ENCODE measurements at regions not wholly inside any gene's neighbourhood (a gene's known extent, or its start where the extent isn't known, plus 50 kb on each side); places are given as distances from the start of the nearest gene placed in this dataset.

DNA sequence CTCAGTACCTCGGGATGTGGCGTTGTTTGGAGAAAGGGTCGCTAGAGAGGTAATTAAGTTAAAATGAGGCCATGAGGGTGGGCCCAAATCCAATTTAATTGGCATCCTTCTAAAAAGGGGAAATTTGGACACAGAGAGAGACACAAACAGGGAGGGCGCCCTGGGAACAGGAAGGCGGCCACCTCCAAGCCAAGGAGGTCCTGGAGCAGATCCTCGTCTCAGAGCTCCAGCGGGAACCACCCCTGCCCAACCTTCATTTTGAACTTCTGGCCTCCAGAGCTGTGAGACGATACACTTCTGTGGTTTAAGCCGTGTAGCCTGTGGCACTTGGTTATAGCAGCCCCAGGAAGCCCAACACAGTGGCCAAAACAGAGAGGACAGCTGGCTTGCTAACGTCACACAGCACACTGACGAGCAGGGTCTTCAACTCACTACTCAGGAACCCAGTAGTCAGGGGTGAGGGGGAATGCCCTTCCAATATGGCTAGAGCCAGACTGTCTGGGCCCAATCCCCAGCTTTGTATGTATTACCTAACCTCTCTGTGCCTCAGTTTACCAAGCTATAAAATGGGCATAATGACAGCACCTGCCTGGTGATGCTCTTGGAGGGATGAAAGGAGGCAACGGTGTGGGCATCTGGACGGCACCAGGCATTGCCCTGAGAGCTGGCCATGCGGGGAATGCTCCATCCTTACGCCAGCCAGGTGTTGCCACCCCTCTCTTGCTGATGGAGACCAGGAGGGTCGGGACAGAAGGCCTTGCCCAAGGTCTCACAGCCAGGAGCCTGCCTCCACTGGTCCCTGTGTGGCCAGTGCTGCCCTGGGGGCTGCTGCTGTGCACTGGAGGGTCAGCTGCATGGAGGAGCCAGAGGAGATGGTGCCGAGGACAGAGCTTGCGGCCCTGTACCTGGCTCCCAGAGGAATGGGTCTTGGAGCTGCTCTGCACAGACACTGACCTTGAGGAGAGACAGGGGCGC is 53.3 kb upstream of the LINC01488 start:
- Histone ChIP-seq H3K4me3 (no peak overlapping the region), H3K36me3 (no peaks in the 10 kb centered on the region), H3K27ac (no peak overlapping the region), H3K9me3 (peaks cover 0 to 8% (median 6%) of the 10 kb centered on the region in 3 donors), H3K27me3 (peaks cover 0 to 11% (median 0%) of the 10 kb centered on the region in 4 donors), H3K4me1 (peaks cover 0 to 15% (median 0%) of the 10 kb centered on the region in 3 donors)
- intact Hi-C loops (cut with DNase I), result no loop called here
- TF ChIP-seq, protein P1, sequence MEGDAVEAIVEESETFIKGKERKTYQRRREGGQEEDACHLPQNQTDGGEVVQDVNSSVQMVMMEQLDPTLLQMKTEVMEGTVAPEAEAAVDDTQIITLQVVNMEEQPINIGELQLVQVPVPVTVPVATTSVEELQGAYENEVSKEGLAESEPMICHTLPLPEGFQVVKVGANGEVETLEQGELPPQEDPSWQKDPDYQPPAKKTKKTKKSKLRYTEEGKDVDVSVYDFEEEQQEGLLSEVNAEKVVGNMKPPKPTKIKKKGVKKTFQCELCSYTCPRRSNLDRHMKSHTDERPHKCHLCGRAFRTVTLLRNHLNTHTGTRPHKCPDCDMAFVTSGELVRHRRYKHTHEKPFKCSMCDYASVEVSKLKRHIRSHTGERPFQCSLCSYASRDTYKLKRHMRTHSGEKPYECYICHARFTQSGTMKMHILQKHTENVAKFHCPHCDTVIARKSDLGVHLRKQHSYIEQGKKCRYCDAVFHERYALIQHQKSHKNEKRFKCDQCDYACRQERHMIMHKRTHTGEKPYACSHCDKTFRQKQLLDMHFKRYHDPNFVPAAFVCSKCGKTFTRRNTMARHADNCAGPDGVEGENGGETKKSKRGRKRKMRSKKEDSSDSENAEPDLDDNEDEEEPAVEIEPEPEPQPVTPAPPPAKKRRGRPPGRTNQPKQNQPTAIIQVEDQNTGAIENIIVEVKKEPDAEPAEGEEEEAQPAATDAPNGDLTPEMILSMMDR (IDR thresholded peaks at IDR 0.05), result no peak
- no peak for TF ChIP-seq POLR2A (IDR thresholded peaks at IDR 0.05)
- 75 to 82% methylated on average over 12 of the region's 19 CpGs for WGBS, 2 donors
- DNase-seq, result no peak

DNA sequence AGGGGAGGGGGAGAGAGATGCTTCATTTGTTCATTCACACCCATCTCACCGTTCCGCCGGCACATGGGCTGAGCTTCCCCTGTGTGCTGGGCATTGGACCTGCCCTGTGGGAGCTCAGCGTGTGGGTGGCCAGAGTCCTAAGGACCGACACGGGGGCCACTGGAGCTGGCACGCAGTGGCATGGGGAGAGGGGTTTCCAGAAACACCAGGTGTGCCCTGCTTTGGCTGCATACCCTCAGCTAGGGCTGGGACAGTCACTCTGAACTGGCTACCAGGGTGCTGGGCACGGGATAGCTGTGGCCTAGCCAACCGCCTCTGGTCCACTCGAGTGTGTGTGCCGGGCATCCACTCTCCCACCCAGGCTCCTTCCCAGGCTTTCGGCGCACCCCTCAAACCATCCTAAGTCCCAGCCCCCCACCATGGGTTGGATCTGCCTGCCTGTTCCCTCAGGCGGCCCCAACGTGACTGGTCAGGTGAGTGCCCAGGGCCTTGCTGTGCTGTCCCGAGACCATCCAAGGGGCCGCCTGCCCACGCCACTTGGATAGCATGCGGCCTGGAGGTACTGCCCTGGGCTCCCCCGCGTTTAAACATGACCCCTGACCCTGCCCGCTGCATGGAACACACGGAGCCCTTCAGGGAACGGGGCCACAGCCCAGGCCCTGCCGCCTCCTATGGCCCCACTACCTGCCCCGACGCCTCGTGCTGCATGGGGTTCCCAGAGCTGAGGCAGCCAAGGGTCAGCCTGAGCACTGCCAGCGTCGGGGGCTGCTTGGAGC is 51.6 kb upstream of the LINC01488 start:
- no peak for TF ChIP-seq POLR2A (IDR thresholded peaks at IDR 0.05)
- TF ChIP-seq, protein P1 (IDR thresholded peaks at IDR 0.05), result no peak
- DNase-seq, result no peak
- H3K36me3 ChIP-seq, result no peaks in the 10 kb centered on the region
- WGBS, 2 donors, result 88 to 92% methylated on average over 8 to 15 of the region's 30 CpGs
- H3K9me3 ChIP-seq, result peaks cover 0 to 2% (median under 1%) of the 10 kb centered on the region in 3 donors
- no peak overlapping the region for H3K27ac ChIP-seq
- intact Hi-C loops (cut with DNase I), result no loop called here
- peaks cover 0 to 11% (median 0%) of the 10 kb centered on the region in 4 donors for H3K27me3 ChIP-seq
- H3K4me3 ChIP-seq, result no peak overlapping the region
- H3K4me1 ChIP-seq, result peaks cover 0 to 15% (median 0%) of the 10 kb centered on the region in 3 donors

DNA sequence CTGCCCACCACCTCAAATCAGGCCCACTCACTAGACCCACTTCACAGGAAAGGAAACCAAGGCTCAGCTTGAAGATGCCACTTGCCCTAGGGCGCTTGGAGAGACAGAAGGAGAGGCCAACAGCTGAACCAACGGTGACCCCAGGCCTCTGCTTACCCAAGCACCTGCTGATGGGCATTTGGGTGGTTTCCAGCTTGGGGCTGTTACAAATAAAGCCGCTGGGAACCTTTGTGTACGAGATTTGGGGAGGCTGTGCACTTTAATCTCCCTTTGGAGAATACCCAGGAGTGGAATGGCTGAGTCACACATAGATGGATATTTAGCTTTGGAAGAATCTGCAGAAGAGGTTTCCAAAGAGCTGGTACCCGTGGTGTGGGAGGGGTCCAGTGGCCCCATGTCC is 50.9 kb upstream of the LINC01488 start:
- no peaks in the 10 kb centered on the region for H3K36me3 ChIP-seq
- 23 to 33% methylated on average over 1 to 4 of the region's 5 CpGs for WGBS, 2 donors
- H3K4me1 ChIP-seq, result peaks cover 0 to 15% (median 0%) of the 10 kb centered on the region in 3 donors
- H3K27me3 ChIP-seq, result peaks cover 0 to 11% (median 0%) of the 10 kb centered on the region in 4 donors
- TF ChIP-seq POLR2A (IDR thresholded peaks at IDR 0.05), result no peak
- TF ChIP-seq, protein P1 (IDR thresholded peaks at IDR 0.05), result no peak
- no peaks in the 10 kb centered on the region for H3K9me3 ChIP-seq
- H3K27ac ChIP-seq, result no peak overlapping the region
- no peak for DNase-seq
- intact Hi-C loops (cut with DNase I), result no loop called here
- no peak overlapping the region for H3K4me3 ChIP-seq

DNA sequence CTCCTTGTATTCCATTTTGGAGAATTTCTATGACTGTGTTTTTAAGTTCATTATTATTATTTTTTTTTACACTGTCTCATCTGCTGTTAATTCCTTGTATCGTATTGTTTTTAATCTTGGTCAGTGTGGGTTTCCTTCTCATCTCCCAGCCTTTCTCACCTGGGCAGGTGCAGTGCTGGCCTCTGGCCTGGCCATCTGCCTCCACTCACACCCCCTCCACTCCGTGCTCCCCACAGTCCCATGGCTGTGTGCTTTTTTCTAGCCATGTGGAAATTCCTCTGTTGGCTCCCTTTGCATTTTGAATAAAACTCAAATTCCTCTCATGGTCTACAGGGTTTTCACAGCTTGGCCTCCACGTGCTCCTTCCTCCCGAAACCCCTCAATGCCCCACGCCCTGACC is 50.3 kb upstream of the LINC01488 start:
- 71% methylated on average over 5 of the region's 5 CpGs for WGBS, 2 donors
- TF ChIP-seq, protein P1 (IDR thresholded peaks at IDR 0.05), result no peak
- TF ChIP-seq POLR2A (IDR thresholded peaks at IDR 0.05), result no peak
- intact Hi-C loops (cut with DNase I), result no loop called here

More for the DNA sequence above, 50.3 kb upstream of the LINC01488 start:
- H3K36me3 ChIP-seq, result no peaks in the 10 kb centered on the region
- H3K27ac ChIP-seq, result no peak overlapping the region
- peaks cover 0 to 15% (median 0%) of the 10 kb centered on the region in 3 donors for H3K4me1 ChIP-seq
- peaks cover 0 to 11% (median 0%) of the 10 kb centered on the region in 4 donors for H3K27me3 ChIP-seq
- no peak for DNase-seq
- H3K9me3 ChIP-seq, result no peaks in the 10 kb centered on the region
- H3K4me3 ChIP-seq, result no peak overlapping the region

All from esophagus squamous epithelium (tissue), 5 donors.